GM10248 (cell line): ENCODE measurements at regions not wholly inside any gene's neighbourhood (a gene's known extent, or its start where the extent isn't known, plus 50 kb on each side); places are given as distances from the start of the nearest gene placed in this dataset.

ENCODE experiments used
- CTCF ChIA-PET: fragments of 300-600 bp; sonication (Branson Sonifier 250); formaldehyde crosslinking; extraction: SDS; loops from one replicate; lab custom pipeline; 2021; ENCODE audit warnings: antibody characterized with exemption; lab: Yijun Ruan, JAX
- POLR2A ChIA-PET: fragments of 350-650 bp; sonication (Branson Sonifier 250); formaldehyde crosslinking; extraction: SDS; loops from one replicate; lab custom pipeline; 2020; ENCODE audit warnings: antibody characterized with exemption; lab: Yijun Ruan, JAX
- DNase-seq: peaks from one replicate; pipeline ENCODE4 v3.0.0; 2012; ENCODE audit errors: extremely low spot score
- CTCF ChIP-seq: IDR thresholded peaks from 2 replicates; pipeline ENCODE4 v1.5.1; 2012; ENCODE audit warnings: mild to moderate bottlenecking, low read depth; ENCODE audit errors: extremely low read depth, missing control alignments, control extremely low read depth

GRCh38 chr3:10717756-10718155, 98.3 kb upstream of the SLC6A11 start:
- no peak for TF ChIP-seq CTCF
- ChIA-PET CTCF (interaction anchor here (1.2 kb wide), 1 partner anchor 10 kb away, joined by 4 read pairs; no protein-coding TSS in a partner anchor), POLR2A (no interaction called here)
- DNase-seq: no peak

- TF ChIP-seq CTCF: no peak
- DNase-seq: no peak
- ChIA-PET POLR2A (no interaction called here), CTCF (interaction anchor here (1.0 kb wide), 1 partner anchor 9 kb away, joined by 3 read pairs; no protein-coding TSS in a partner anchor)
Observed at GRCh38 chr3:10721101-10721500, 94.9 kb upstream of the SLC6A11 start.

- POLR2A ChIA-PET: no interaction called here
- TF ChIP-seq CTCF: no peak
- CTCF ChIA-PET: no interaction called here
- no peak for DNase-seq
Observed at GRCh38 chr3:10722911-10723310, 93.1 kb upstream of the SLC6A11 start.

GRCh38 chr3:10723991-10724390, 92.0 kb upstream of the SLC6A11 start:
- no peak for TF ChIP-seq CTCF
- CTCF ChIA-PET: interaction anchor here (2.0 kb wide), 1 partner anchor 16 kb away, joined by 5 read pairs; no protein-coding TSS in a partner anchor

GRCh38 chr3:10725067-10725466, 91.0 kb upstream of the SLC6A11 start:
- no peak for TF ChIP-seq CTCF
- DNase-seq: no peak
- CTCF ChIA-PET: interaction anchor here (1.1 to 2.0 kb wide), 2 partner anchors 13 to 15 kb away, joined by 4 to 5 read pairs; no protein-coding TSS in a partner anchor
- POLR2A ChIA-PET: no interaction called here

More at GRCh38 chr3:10723991-10724390, 92.0 kb upstream of the SLC6A11 start:
- no peak for DNase-seq
- POLR2A ChIA-PET: no interaction called here

- DNase-seq: no peak
- ChIA-PET CTCF (interaction anchor here (1.1 to 2.0 kb wide), 2 partner anchors 13 to 14 kb away, joined by 4 to 5 read pairs; no protein-coding TSS in a partner anchor), POLR2A (no interaction called here)
- TF ChIP-seq CTCF: no peak
Observed at GRCh38 chr3:10725846-10726245, 90.2 kb upstream of the SLC6A11 start.
